Ecto neural progenitor cell (in vitro differentiated cells): ENCODE measurements at regions not wholly inside any gene's neighbourhood (a gene's known extent, or its start where the extent isn't known, plus 50 kb on each side); places are given as distances from the start of the nearest gene placed in this dataset.

Experiments
- DNase-seq: peaks from one replicate; pipeline ENCODE4 v3.0.0-alpha.2; 2018; ENCODE audit warnings: low spot score

GRCh38 chr17:71703701-71704100, 417.1 kb upstream of the SOX9 start:
- no peak for DNase-seq

- DNase-seq, result no peak
These were observed 411.4 kb upstream of the SOX9 start for GRCh38 chr17:71709271-71709890.

- no peak for DNase-seq
These were observed 410.9 kb upstream of the SOX9 start for GRCh38 chr17:71709946-71710345.

- no peak for DNase-seq
These were observed 410.0 kb upstream of the SOX9 start for GRCh38 chr17:71710816-71711215.

- no peak for DNase-seq
These were observed 407.0 kb upstream of the SOX9 start for GRCh38 chr17:71713846-71714245.

GRCh38 chr17:71724339-71724738, 396.5 kb upstream of the SOX9 start:
- no peak for DNase-seq

GRCh38 chr17:71725811-71726210, 395.0 kb upstream of the SOX9 start:
- no peak for DNase-seq

GRCh38 chr17:71726341-71726740, 394.5 kb upstream of the SOX9 start:
- DNase-seq, result no peak

GRCh38 chr17:71727292-71727691, 393.5 kb upstream of the SOX9 start:
- DNase-seq, result no peak

GRCh38 chr17:71727723-71728122, 393.1 kb upstream of the SOX9 start:
- DNase-seq, result no peak

- DNase-seq, result no peak
These were observed 389.9 kb upstream of the SOX9 start for GRCh38 chr17:71730871-71731270.

GRCh38 chr17:71735893-71736292, 384.9 kb upstream of the SOX9 start:
- DNase-seq, result no peak

- no peak for DNase-seq
These were observed 380.0 kb upstream of the SOX9 start for GRCh38 chr17:71740866-71741265.

GRCh38 chr17:71741836-71742235, 379.0 kb upstream of the SOX9 start:
- DNase-seq, result no peak

- no peak for DNase-seq
These were observed 371.9 kb upstream of the SOX9 start for GRCh38 chr17:71748872-71749271.

GRCh38 chr17:71753070-71753469, 367.8 kb upstream of the SOX9 start:
- no peak for DNase-seq

GRCh38 chr17:71757156-71757555, 363.7 kb upstream of the SOX9 start:
- no peak for DNase-seq

- DNase-seq, result no peak
These were observed 362.9 kb upstream of the SOX9 start for GRCh38 chr17:71757956-71758355.

GRCh38 chr17:71759422-71760060, 361.3 kb upstream of the SOX9 start:
- DNase-seq, result no peak

- DNase-seq, result no peak
These were observed 360.6 kb upstream of the SOX9 start for GRCh38 chr17:71760062-71760720.

GRCh38 chr17:71762526-71762925, 358.3 kb upstream of the SOX9 start:
- no peak for DNase-seq

GRCh38 chr17:71764505-71764904, 356.3 kb upstream of the SOX9 start:
- peak; percentile 77 for DNase-seq

GRCh38 chr17:71765437-71765836, 355.4 kb upstream of the SOX9 start:
- no peak for DNase-seq

GRCh38 chr17:71769850-71770249, 351.0 kb upstream of the SOX9 start:
- DNase-seq, result no peak
